ENCODE measurements at regions not wholly inside any gene's neighbourhood (a gene's known extent, or its start where the extent isn't known, plus 50 kb on each side); places are given as distances from the start of the nearest gene placed in this dataset.

DNA sequence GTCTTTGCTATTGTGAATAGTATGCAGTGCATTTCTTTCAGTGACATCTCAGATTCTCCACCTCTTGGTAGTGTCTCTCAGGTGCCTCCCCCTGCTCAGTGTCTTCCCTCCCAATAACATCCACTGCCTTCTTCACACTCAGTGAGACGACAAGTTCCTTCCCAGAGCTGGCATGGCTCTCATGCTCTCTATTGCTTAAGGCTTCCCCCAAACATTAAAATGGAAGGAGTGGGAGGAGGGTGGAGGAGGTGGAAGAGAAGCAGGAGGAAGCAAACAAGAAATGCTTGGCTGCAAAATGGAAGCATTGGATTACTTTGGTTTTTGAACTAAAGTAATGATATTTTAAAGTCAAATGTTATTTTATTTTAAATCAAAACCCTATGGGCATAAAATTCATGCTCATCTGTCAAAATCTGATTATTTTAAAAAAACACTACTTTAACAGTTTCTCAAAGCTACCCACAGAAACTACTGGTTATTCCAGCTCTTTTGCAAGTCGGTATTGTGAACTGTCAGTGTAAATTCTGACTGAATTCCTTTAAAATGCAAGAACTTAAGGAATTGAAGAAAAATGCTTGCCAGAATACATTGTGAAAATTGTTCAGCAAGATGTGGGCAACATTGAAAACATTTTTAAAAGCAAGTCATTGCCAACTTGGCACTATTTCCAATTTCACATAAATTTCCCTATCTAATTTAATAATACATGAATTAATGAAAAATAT, 727.6 kb upstream of the ARGLU1 start:
- DNase-seq: no peak

- no peak for DNase-seq
These were observed 726.0 kb upstream of the ARGLU1 start for GRCh38 chr13:107293924-107294323.

DNA sequence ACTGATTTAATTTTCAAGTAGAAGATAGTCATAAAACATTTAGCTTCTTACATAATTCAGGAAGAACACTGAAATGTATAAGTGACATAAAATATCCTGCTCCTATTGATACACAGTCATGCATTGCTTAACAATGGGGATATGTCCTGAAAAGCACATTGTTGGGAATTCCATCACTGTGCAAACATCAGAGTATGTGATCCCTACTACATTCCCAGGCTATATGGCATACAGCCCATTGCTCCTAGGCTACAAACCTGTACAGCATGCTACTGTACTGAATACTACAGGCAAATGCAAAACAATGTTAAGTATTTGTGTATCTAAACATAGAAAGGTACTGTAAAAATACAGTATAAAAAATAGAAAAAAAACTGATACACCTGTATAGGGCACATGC, 723.9 kb upstream of the ARGLU1 start:
- DNase-seq: no peak

GRCh38 chr13:107289540-107289939, 721.6 kb upstream of the ARGLU1 start:
- peak; percentile 65 for DNase-seq

DNA sequence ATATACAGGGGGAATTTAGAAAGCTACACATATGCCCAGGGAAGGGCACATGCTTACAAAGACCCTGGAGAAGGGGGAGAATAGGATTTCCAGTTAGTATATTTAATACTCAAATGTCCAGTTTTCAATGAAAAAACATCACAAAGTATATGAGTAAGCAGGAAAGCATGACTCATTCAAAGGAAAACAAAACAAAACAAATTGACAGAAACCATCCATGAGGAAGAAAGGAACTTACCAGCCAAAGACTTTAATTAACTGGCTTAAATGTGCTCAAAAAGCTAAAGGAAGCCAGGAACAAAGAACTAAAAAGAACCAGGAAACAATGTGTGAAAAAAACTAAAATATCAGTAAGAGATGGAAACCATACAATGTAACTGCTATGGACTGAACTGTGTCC, 716.2 kb upstream of the ARGLU1 start:
- DNase-seq: peak; percentile 60

DNA sequence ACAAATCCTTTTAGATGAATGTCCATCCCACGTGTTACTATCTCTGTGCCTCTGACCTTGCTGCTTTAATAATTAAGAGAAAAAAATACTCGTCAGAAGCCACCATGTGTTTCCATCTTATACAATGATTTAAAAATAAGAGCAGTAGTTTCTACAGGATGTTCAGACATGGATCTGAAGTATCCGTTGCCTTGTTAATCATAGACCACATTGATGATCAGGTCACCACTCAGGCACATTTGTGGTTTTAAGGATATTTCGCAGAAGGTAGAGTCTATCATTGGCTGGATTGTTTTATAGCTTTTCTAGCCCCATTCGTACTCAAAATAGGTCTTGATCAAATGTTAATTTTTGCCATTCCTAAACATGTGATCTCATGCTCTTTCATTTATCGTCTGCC, 710.0 kb upstream of the ARGLU1 start:
- DNase-seq: peak; percentile 82

GRCh38 chr13:107276936-107277335, 709.0 kb upstream of the ARGLU1 start:
- peak; percentile 56 for DNase-seq

- peak; percentile 71 for DNase-seq
These were observed 708.1 kb upstream of the ARGLU1 start for GRCh38 chr13:107275945-107276614.

DNA sequence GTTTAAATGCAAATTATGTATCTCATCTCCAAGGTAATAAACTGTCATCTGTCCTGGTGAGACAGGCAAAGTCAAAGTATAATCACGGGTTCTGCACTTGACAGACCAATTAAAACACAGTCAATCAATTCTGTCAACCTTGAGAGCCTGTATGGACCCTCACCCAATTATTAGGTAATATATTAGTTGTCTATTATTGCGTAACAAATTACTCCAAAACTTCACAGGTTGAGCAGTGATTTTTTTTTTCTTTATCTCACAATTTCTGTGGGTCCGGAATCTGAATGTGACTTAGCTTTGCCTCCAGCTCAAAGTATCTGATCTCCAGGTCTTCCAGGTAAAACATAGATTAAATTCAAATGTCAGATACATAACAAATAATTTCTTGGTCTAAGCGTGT, 707.4 kb upstream of the ARGLU1 start:
- no peak for DNase-seq

GRCh38 chr13:107271227-107271626, 703.3 kb upstream of the ARGLU1 start:
- DNase-seq: peak; percentile 78

- no peak for DNase-seq
These were observed 698.7 kb upstream of the ARGLU1 start for GRCh38 chr13:107266657-107267056.

- peak; percentile 99 for DNase-seq
These were observed 690.8 kb upstream of the ARGLU1 start for GRCh38 chr13:107258599-107259187.

DNA sequence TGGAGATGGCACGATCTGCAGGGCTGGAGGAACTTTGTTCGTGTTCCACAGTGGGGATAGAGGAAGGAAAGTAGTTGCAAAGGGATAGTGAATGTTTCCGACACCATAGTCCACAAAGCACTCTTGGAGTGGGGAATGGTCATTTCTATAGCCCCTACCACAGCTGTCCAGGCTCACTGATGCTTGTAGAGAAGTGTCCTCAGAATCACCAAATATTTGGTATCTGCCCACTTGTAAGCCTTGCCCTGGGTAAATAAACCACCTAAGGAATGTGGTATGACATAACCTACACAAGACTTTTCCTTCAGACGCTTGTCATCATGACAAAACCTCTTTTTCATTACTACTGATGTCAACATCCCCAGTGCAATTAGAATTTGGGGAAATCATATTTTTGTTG, 686.5 kb upstream of the ARGLU1 start:
- DNase-seq: no peak

DNA sequence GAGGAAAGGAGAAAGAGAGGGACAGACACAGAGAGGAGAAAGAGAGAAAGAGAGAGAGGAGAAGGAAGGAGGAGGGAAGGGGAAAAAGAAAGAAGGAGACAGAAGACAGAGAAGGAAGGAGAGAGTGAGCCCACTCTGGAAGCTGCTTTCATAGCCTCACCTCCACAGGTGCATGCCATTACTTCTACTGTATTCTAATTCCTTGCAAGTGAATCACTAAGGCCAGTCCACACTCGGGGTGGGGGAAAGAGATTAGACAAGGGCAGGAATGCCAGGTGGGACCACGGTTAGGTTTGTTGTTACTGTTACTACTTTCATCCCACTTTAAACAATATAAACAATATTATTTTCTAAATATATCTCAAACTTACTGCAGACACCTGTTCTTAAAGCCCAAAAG, 684.5 kb upstream of the ARGLU1 start:
- DNase-seq: no peak

DNA sequence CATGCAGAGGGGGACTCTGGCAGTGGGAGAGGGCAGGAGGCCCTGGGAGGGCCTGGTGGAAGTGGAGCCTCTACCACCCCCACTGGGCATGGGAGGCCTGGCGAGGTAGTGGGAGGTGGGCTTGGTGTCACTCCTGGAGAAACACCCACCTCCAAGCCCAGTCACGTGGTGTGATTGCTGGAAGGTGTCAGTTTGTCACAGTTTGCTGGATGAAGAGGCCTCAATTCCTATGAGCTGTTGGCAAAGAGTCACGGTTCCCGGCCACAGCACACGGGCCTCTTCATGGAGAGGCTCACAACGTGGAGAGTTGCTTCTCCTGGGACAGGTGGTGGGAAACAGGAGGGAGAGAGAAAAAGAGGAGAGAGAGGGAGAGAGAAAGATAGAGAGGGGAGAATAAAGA, 684.1 kb upstream of the ARGLU1 start:
- no peak for DNase-seq

DNA sequence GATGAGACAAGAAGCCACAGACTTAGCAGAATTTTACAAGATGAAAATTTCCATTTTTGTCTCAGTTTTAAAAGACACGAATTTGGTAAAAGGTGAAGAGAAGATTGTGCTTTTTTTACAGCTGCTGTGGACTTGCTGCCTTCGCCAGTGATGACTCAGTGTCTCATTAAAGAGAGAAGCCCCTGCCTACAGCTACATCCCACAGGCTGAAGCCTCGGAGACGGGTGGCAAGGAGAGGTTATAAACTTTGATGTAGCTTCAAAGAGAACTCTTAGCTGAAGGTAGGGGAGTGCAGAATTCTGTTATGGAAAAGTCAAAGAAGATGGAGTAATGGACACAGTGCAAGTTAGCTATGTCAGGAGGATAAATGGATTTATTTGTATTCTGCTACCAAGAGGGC, 683.4 kb upstream of the ARGLU1 start:
- DNase-seq: no peak

GRCh38 chr13:107250628-107251027, 682.7 kb upstream of the ARGLU1 start:
- peak; percentile 50 for DNase-seq

DNA sequence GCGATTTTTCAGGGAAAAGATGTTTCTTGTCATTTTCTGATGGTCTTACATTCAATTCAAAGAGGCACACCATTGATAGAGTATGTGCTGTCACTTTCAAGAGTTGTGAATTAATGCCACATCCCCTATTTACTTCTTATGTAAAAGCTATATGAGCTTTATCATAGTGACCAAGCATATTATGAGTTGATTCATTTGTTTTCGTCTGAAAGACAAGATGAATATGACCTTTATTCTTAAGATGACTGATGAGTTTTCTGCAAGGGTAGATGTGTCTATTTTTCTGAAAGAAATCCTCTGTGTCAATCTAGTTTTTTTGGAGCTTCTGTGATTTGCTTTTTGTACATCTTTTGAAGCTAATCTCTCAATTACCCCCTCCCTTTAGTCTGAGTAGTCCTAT, 676.3 kb upstream of the ARGLU1 start:
- DNase-seq: no peak

DNA sequence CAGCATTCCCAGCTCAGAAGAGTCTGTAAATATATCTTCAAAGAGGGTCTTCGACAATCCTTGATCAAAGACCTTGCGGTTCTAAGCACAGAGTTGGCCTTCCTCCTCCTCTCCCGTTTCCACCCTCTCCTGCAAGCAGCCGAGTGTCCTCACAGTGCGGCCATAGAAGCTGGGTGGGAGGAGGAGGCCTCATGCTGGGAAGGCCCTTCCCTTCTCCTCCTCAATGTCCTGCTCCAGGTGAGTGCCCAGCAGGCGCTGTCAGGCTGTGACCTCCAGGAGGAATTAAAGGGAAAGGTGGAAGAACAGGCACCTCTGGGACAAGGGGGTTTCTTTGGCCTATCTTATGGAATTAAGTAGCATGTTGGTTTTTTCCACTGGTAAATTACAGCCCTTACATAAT, 674.2 kb upstream of the ARGLU1 start:
- no peak for DNase-seq

- no peak for DNase-seq
These were observed 673.4 kb upstream of the ARGLU1 start for GRCh38 chr13:107241381-107241780.

DNA sequence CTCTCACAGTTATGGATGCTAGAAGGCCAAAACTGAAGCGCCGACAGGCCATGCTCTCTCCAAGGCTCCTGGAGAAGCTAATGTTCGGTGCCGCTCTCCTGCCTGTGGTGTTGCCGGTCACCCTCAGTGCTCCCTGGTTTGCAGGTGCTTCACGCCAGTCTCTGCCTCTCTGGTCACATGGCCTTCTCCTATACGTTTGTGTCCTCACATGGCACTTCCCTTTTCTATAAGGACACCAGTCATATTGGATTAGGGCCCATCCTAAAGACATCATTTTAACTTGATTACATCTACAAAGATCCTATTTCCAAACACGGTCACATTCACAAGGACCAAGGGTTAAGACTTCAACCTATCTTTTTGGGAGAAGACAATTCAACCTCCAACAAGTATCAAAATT, 671.3 kb upstream of the ARGLU1 start:
- DNase-seq: no peak

DNA sequence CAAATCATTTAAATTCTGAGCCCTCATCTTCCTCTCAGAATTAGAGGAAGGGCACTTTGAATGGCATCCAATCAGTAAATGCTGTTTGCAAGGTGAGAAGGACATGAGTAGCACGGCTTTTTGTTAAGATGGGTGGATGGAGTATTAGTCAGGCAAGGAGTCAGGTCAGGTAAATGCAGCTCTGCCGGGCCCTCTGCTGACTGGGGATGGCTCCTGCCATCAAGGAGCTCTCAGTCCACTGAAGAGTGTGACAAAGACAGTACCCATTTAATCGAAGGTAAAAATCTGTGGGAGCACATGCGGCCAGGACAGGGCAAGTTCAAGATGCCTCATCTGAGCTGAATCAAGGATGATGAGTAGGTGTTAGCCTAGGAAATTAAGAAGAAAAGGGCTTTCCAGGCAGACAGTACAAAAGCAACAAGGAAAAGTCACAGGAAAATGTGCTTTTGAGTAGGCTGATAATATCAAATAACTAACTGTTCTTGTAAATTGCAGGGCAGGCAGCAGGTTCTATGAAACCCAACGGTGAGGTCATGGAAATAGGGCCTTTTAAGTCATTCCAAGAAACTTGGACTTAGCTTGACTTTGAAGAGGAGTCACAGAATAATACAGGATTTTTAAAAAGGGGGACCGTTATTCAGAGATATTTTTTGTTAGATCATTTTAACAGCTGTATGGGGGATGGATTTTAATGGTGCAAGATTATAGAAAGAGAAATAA, 670.5 kb upstream of the ARGLU1 start:
- DNase-seq: no peak

- DNase-seq: no peak
These were observed 666.6 kb upstream of the ARGLU1 start for GRCh38 chr13:107234319-107235073.
